ENCODE measurements at regions not wholly inside any gene's neighbourhood (a gene's known extent, or its start where the extent isn't known, plus 50 kb on each side); places are given as distances from the start of the nearest gene placed in this dataset.

GRCh38 chr9:134539586-134540194 is 101.9 kb upstream of the COL5A1 start:
- TF ChIP-seq EZH2 (IDR thresholded peaks at IDR 0.05) (no peak), POLR2AphosphoS5 (IDR thresholded peaks at IDR 0.05; ENCODE audit: borderline replicate concordance, low read depth, low read length) (no peak)

Measured in SK-N-MC (cell line).